ENCODE measurements at regions not wholly inside any gene's neighbourhood (a gene's known extent, or its start where the extent isn't known, plus 50 kb on each side); places are given as distances from the start of the nearest gene placed in this dataset.

GRCh38 chr5:90220554-90220953 is 189.0 kb downstream of the CETN3 start:
- Histone ChIP-seq H3K4me3 (ENCODE audit: extremely low read depth in 1 of 4, insufficient read depth in 2 of 4, low read depth in 3 of 4, low read length in 4 of 4) (no peak overlapping the region), H3K27me3 (replicated peaks in 1 of 4; ENCODE audit: control insufficient read depth in 3 of 4, extremely low read depth in 1 of 4, insufficient read depth in 3 of 4, low read length in 3 of 4) (no peaks in the 10 kb centered on the region), H3K9ac (replicated peaks in 1 of 4; ENCODE audit: extremely low read depth in 1 of 4, low read depth in 3 of 4, low read length in 3 of 4) (no peak overlapping the region), H3K79me2 (ENCODE audit: control insufficient read depth in 1 of 2, insufficient read depth in 2 of 2, low read length in 2 of 2) (no peaks in the 10 kb centered on the region), H2BK120ac (replicated peaks; ENCODE audit: low read depth, low read length) (no peak overlapping the region), H4K8ac (ENCODE audit: extremely low read depth, insufficient read depth, low read length) (no peak overlapping the region), H3K36me3 (ENCODE audit: control insufficient read depth in 2 of 4, insufficient read depth in 4 of 4, low read length in 3 of 4) (no peaks in the 10 kb centered on the region), H3K18ac (ENCODE audit: extremely low read depth, low read length) (no peak overlapping the region), H3K23me2 (ENCODE audit: low read depth, low read length) (no peaks in the 10 kb centered on the region), H4K91ac (replicated peaks; ENCODE audit: insufficient read length, low read length) (no peak overlapping the region), H2BK15ac (ENCODE audit: low read length) (no peak overlapping the region), H4K20me1 (replicated peaks in 1 of 2; ENCODE audit: control insufficient read depth in 1 of 2, insufficient read depth in 2 of 2, low read length in 2 of 2) (no peaks in the 10 kb centered on the region), H2BK20ac (ENCODE audit: low read length) (no peak overlapping the region), H3K14ac (ENCODE audit: insufficient read length) (no peak overlapping the region), H2AFZ (ENCODE audit: low read length) (no peak overlapping the region), H2BK5ac (ENCODE audit: low read depth, low read length) (no peak overlapping the region), H4K5ac (ENCODE audit: insufficient read length, low read depth, low read length) (no peak overlapping the region), H3K4me2 (ENCODE audit: insufficient read depth in 1 of 2, low read depth in 2 of 2, low read length in 2 of 2) (no peak overlapping the region), H3K23ac (ENCODE audit: insufficient read length) (no peak overlapping the region), H3K27ac (ENCODE audit: low read depth, low read length) (no peak overlapping the region), H2AK5ac (ENCODE audit: low read depth, low read length) (no peak overlapping the region), H3K4ac (replicated peaks; ENCODE audit: insufficient read length, low read depth, low read length) (no peak overlapping the region), H3K56ac (replicated peaks; ENCODE audit: insufficient read length, low read depth, low read length) (no peak overlapping the region), H3K79me1 (ENCODE audit: low read depth, low read length) (no peaks in the 10 kb centered on the region), H3K4me1 (replicated peaks in 1 of 4; ENCODE audit: control insufficient read depth in 3 of 4, insufficient read depth in 4 of 4, low read length in 3 of 4) (no peaks in the 10 kb centered on the region), H3K9me3 (ENCODE audit: insufficient read depth in 2 of 2, low read depth in 1 of 2, low read length in 1 of 2) (no peaks in the 10 kb centered on the region; a peak in 1 of 4 replicates), H2BK12ac (ENCODE audit: low read depth, low read length) (no peak overlapping the region)
- CTCF ChIA-PET (ENCODE audit: partially characterized antibody) = no interaction called here
- WGBS, 2 experiments (ENCODE audit: extremely low coverage in 1 of 2, insufficient coverage in 1 of 2, insufficient read length in 1 of 2, insufficient replicate concordance in 2 of 2, low coverage in 1 of 2, low lambda C conversion rate in 2 of 2, missing lambda C conversion rate in 1 of 2) = 92% methylated on average over 3 of the region's 3 CpGs; no CpG with 5 or more reads in 1 of the 2 experiments
- DNase-seq (ENCODE audit: low read depth in 1 of 2, low spot score in 2 of 2) (no peak), FAIRE-seq (no peak)
- POLR2A ChIA-PET (ENCODE audit: partially characterized antibody) = no interaction called here
- TF ChIP-seq TEAD4 (IDR thresholded peaks at IDR 0.05; ENCODE audit: low read depth, low read length) (no peak), ATF2 (IDR thresholded peaks at IDR 0.05; ENCODE audit: low read length) (no peak), RBBP5 (IDR thresholded peaks at IDR 0.05; ENCODE audit: borderline replicate concordance, low read depth, low read length) (no peak), HDAC2 (IDR thresholded peaks at IDR 0.05; ENCODE audit: borderline replicate concordance in 1 of 2, low read depth in 2 of 2, low read length in 2 of 2) (no peak)
